ENCODE measurements at regions not wholly inside any gene's neighbourhood (a gene's known extent, or its start where the extent isn't known, plus 50 kb on each side); places are given as distances from the start of the nearest gene placed in this dataset.

GRCh38 chr12:43087195-43088091 is 464.6 kb downstream of the ADAMTS20 start:
- H3K4me1 ChIP-seq = no peaks in the 10 kb centered on the region
- intact Hi-C loops (cut with DNase I) = no loop called here
- TF ChIP-seq CTCF (IDR thresholded peaks at IDR 0.05) (no peak), POLR2A (IDR thresholded peaks at IDR 0.05) (no peak), POLR2AphosphoS5 (IDR thresholded peaks at IDR 0.05; ENCODE audit: insufficient read depth in 1 of 2, low read depth in 1 of 2) (no peak)
- no peaks in the 10 kb centered on the region for H3K27me3 ChIP-seq
- no peak overlapping the region for H3K4me3 ChIP-seq
- no peaks in the 10 kb centered on the region for H3K9me3 ChIP-seq
- no peak for DNase-seq (ENCODE audit: extremely low spot score in 2 of 2)
- H3K36me3 ChIP-seq = no peaks in the 10 kb centered on the region
- H3K27ac ChIP-seq = no peak overlapping the region

- H3K4me3 ChIP-seq = no peak overlapping the region
- H3K4me1 ChIP-seq = no peaks in the 10 kb centered on the region
- intact Hi-C loops (cut with DNase I) = no loop called here
- H3K27me3 ChIP-seq = no peaks in the 10 kb centered on the region
- H3K36me3 ChIP-seq = no peaks in the 10 kb centered on the region
- no peak overlapping the region for H3K27ac ChIP-seq
- DNase-seq (ENCODE audit: extremely low spot score in 2 of 2) = no peak
- TF ChIP-seq POLR2A (IDR thresholded peaks at IDR 0.05) (no peak), CTCF (IDR thresholded peaks at IDR 0.05) (no peak), POLR2AphosphoS5 (IDR thresholded peaks at IDR 0.05; ENCODE audit: insufficient read depth in 1 of 2, low read depth in 1 of 2) (no peak)
- no peaks in the 10 kb centered on the region for H3K9me3 ChIP-seq
Observed at GRCh38 chr12:43079476-43079875, 472.5 kb downstream of the ADAMTS20 start.

DNA sequence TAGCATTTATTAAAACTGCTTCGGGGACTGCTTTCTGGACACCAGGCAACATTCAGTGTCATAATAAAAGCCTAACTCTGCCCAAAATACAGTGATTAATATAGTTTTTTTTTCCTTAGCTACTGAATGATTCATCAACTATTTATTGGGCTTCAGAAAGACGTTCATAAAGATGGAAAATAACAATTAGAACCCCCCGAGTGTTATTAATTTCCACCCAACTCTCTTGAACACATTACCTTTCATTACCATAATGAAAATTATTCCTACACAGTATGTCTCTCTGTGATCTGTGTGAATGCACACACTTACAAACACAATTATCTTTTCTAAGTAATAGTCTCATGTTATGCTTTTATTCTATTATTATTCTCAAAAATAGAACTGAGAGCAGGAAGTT is 473.0 kb downstream of the ADAMTS20 start:
- intact Hi-C loops (cut with DNase I) = no loop called here
- Histone ChIP-seq H3K4me3 (no peak overlapping the region), H3K27ac (no peak overlapping the region), H3K9me3 (no peaks in the 10 kb centered on the region), H3K4me1 (no peaks in the 10 kb centered on the region), H3K36me3 (no peaks in the 10 kb centered on the region), H3K27me3 (no peaks in the 10 kb centered on the region)
- DNase-seq (ENCODE audit: extremely low spot score in 2 of 2) = no peak
- TF ChIP-seq CTCF (IDR thresholded peaks at IDR 0.05) = no peak

GRCh38 chr12:43072431-43072830 is 479.6 kb downstream of the ADAMTS20 start:
- DNase-seq (ENCODE audit: extremely low spot score in 2 of 2) = no peak
- Histone ChIP-seq H3K27ac (no peak overlapping the region), H3K36me3 (no peaks in the 10 kb centered on the region), H3K4me1 (no peaks in the 10 kb centered on the region), H3K9me3 (no peaks in the 10 kb centered on the region), H3K4me3 (no peak overlapping the region), H3K27me3 (no peaks in the 10 kb centered on the region)
- intact Hi-C loops (cut with DNase I) = no loop called here
- TF ChIP-seq POLR2AphosphoS5 (IDR thresholded peaks at IDR 0.05; ENCODE audit: insufficient read depth in 1 of 2, low read depth in 1 of 2) (no peak), CTCF (IDR thresholded peaks at IDR 0.05) (no peak), POLR2A (IDR thresholded peaks at IDR 0.05) (no peak)

DNA sequence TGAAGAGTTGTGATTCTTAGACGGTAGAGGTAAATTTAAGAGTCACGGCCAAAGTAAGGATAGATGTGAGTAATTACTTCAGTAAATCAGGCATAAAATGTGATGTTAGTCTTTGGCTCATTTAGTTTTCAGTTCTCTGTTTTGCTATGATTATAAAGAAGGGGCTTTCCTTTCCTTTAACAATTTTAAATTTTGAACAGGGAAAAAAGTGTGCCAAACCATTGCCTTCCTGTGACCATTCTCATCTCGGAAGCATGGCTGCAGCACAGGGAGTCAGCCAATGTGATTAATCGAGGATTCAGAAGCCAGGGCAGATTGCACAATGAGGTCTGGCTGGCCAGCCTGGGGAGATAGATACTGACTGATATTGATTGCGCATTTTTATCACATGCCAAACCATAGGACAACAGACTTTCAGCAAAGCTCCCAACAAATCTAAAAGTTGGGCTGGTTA is 480.2 kb upstream of the PRICKLE1 start:
- intact Hi-C loops (cut with DNase I) = no loop called here
- no peaks in the 10 kb centered on the region for H3K27me3 ChIP-seq
- H3K4me1 ChIP-seq = no peaks in the 10 kb centered on the region
- no peak overlapping the region for H3K4me3 ChIP-seq
- H3K9me3 ChIP-seq = no peaks in the 10 kb centered on the region
- H3K36me3 ChIP-seq = no peaks in the 10 kb centered on the region
- TF ChIP-seq POLR2AphosphoS5 (IDR thresholded peaks at IDR 0.05; ENCODE audit: insufficient read depth in 1 of 2, low read depth in 1 of 2) (no peak), CTCF (IDR thresholded peaks at IDR 0.05) (no peak), POLR2A (IDR thresholded peaks at IDR 0.05) (no peak)
- H3K27ac ChIP-seq = no peak overlapping the region
- no peak for DNase-seq (ENCODE audit: extremely low spot score in 2 of 2)

All from vagina (tissue), 2 donors.